ENCODE measurements at regions not wholly inside any gene's neighbourhood (a gene's known extent, or its start where the extent isn't known, plus 50 kb on each side); places are given as distances from the start of the nearest gene placed in this dataset.

DNA sequence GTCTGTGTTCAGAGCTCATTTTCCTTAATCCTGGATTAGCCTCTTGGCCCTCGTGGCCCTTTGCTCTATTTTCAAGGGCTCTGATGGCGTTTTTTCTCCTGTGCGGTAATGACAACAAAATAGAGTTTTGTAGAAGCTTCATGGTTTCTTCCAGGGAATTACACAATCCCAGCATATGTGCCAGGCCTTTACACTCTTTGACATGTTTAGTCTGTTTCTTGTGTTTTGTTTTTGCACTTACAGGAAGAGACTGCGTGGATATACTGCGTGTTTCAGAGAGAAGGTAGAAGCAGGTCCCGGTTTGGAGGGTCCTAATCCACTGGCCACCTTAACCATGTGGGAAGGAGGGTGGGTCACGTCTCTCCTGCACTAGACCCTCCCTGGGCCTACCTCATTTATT, 400.2 kb upstream of the IRX4 start:
- Histone ChIP-seq H3F3A (replicated peaks; ENCODE audit: low read depth) (no peaks in the 10 kb centered on the region), H3K4me1 (ENCODE audit: insufficient read depth) (no peaks in the 10 kb centered on the region), H2AFZ (no peak overlapping the region), H3K36me3 (ENCODE audit: insufficient read depth) (no peaks in the 10 kb centered on the region), H3K27me3 (ENCODE audit: insufficient read depth) (no peaks in the 10 kb centered on the region), H3K4me2 (no peak overlapping the region), H3K9me2 (ENCODE audit: insufficient read depth) (no peaks in the 10 kb centered on the region), H3K27ac (ENCODE audit: low read depth) (no peak overlapping the region), H4K20me1 (replicated peaks; ENCODE audit: insufficient read depth) (no peaks in the 10 kb centered on the region), H3K4me3 (no peak overlapping the region), H3K79me2 (replicated peaks; ENCODE audit: insufficient read depth) (no peaks in the 10 kb centered on the region)
- no peak for ATAC-seq
- Mint-ChIP-seq H3K36me3 (ENCODE audit: low read depth) (peaks cover 3% of the 10 kb centered on the region; the same call in 1 of the 3 replicates), H3K27ac (no peak overlapping the region), H3K4me3 (no peak overlapping the region), H3K9me3 (no peaks in the 10 kb centered on the region; the same call in 2 of the 3 replicates), H3K4me1 (no peaks in the 10 kb centered on the region), H3K27me3 (ENCODE audit: insufficient read depth, low read depth, poor library complexity) (peaks cover 11% of the 10 kb centered on the region)
- no peak for DNase-seq (ENCODE audit: low spot score)
- TF ChIP-seq, protein P1, sequence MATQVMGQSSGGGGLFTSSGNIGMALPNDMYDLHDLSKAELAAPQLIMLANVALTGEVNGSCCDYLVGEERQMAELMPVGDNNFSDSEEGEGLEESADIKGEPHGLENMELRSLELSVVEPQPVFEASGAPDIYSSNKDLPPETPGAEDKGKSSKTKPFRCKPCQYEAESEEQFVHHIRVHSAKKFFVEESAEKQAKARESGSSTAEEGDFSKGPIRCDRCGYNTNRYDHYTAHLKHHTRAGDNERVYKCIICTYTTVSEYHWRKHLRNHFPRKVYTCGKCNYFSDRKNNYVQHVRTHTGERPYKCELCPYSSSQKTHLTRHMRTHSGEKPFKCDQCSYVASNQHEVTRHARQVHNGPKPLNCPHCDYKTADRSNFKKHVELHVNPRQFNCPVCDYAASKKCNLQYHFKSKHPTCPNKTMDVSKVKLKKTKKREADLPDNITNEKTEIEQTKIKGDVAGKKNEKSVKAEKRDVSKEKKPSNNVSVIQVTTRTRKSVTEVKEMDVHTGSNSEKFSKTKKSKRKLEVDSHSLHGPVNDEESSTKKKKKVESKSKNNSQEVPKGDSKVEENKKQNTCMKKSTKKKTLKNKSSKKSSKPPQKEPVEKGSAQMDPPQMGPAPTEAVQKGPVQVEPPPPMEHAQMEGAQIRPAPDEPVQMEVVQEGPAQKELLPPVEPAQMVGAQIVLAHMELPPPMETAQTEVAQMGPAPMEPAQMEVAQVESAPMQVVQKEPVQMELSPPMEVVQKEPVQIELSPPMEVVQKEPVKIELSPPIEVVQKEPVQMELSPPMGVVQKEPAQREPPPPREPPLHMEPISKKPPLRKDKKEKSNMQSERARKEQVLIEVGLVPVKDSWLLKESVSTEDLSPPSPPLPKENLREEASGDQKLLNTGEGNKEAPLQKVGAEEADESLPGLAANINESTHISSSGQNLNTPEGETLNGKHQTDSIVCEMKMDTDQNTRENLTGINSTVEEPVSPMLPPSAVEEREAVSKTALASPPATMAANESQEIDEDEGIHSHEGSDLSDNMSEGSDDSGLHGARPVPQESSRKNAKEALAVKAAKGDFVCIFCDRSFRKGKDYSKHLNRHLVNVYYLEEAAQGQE (IDR thresholded peaks at IDR 0.05; ENCODE audit: unreplicated experiment), result no peak
- TF ChIP-seq NANOG (IDR thresholded peaks at IDR 0.05; ENCODE audit: borderline replicate concordance), result no peak
- no peak for TF ChIP-seq EZH2 (IDR thresholded peaks at IDR 0.05; ENCODE audit: low read depth, unreplicated experiment)
- no peak for TF ChIP-seq ZNF114 (CRISPR knock-in tag; IDR thresholded peaks at IDR 0.05)
- no peak for TF ChIP-seq POLR2AphosphoS5 (IDR thresholded peaks at IDR 0.05; ENCODE audit: low read depth)
- no peak for TF ChIP-seq STAT1 (IDR thresholded peaks at IDR 0.05; ENCODE audit: unreplicated experiment)
- TF ChIP-seq CREB1 (CRISPR knock-in tag; IDR thresholded peaks at IDR 0.05; ENCODE audit: low read depth), result no peak
- TF ChIP-seq, protein P2, sequence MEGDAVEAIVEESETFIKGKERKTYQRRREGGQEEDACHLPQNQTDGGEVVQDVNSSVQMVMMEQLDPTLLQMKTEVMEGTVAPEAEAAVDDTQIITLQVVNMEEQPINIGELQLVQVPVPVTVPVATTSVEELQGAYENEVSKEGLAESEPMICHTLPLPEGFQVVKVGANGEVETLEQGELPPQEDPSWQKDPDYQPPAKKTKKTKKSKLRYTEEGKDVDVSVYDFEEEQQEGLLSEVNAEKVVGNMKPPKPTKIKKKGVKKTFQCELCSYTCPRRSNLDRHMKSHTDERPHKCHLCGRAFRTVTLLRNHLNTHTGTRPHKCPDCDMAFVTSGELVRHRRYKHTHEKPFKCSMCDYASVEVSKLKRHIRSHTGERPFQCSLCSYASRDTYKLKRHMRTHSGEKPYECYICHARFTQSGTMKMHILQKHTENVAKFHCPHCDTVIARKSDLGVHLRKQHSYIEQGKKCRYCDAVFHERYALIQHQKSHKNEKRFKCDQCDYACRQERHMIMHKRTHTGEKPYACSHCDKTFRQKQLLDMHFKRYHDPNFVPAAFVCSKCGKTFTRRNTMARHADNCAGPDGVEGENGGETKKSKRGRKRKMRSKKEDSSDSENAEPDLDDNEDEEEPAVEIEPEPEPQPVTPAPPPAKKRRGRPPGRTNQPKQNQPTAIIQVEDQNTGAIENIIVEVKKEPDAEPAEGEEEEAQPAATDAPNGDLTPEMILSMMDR (conservative IDR thresholded peaks at IDR 0.05; ENCODE audit: low read depth in 2 of 2), result no peak

DNA sequence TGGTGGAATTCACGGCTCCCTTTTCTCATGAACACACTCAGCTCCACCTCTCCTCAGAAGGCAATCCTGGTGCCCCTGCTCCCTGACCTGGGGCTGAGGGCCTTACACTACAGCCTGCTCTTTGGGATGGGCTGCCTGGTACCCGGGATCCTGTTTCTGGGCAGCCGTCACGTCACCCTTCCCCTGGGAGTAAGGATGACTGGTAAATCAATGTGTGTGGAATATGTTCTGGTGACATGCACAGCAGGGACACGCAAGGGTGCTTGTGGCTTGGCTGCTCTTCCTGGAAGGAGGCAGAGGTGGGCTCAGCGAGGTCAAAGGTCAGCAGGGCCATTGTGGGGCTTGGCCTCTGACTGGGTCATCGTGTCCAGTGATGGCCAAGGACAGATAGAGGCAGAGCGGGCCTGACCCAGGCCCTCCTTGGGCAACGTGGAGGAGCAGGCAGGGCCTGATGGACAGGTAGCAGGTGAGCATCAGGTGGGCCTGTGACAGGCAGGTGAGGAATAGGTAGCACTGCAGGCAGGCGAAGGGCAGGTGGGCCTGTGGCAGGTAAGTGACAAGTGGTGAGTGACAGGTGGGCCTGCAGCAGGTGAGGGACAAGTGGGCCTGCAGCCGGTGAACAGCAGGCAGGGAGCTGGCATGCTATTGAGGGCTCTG, 399.4 kb upstream of the IRX4 start:
- Histone ChIP-seq H3K4me1 (ENCODE audit: insufficient read depth) (no peaks in the 10 kb centered on the region), H3K4me3 (no peak overlapping the region), H3K79me2 (replicated peaks; ENCODE audit: insufficient read depth) (no peaks in the 10 kb centered on the region), H3K27me3 (ENCODE audit: insufficient read depth) (no peaks in the 10 kb centered on the region), H3K9me2 (ENCODE audit: insufficient read depth) (no peaks in the 10 kb centered on the region), H2AFZ (no peak overlapping the region), H3K36me3 (ENCODE audit: insufficient read depth) (no peaks in the 10 kb centered on the region), H3F3A (replicated peaks; ENCODE audit: low read depth) (no peaks in the 10 kb centered on the region), H3K27ac (ENCODE audit: low read depth) (no peak overlapping the region), H4K20me1 (replicated peaks; ENCODE audit: insufficient read depth) (no peaks in the 10 kb centered on the region), H3K4me2 (no peak overlapping the region)
- H3K36me3 Mint-ChIP-seq (ENCODE audit: low read depth), result peaks cover 3% of the 10 kb centered on the region; the same call in 1 of the 3 replicates
- no peaks in the 10 kb centered on the region; the same call in 2 of the 3 replicates for H3K9me3 Mint-ChIP-seq
- peaks cover 11% of the 10 kb centered on the region for H3K27me3 Mint-ChIP-seq (ENCODE audit: insufficient read depth, low read depth, poor library complexity)
- no peak overlapping the region for H3K27ac Mint-ChIP-seq
- no peaks in the 10 kb centered on the region for H3K4me1 Mint-ChIP-seq
- no peak for ATAC-seq
- DNase-seq (ENCODE audit: low spot score), result no peak
- H3K4me3 Mint-ChIP-seq, result no peak overlapping the region
- TF ChIP-seq NANOG (IDR thresholded peaks at IDR 0.05; ENCODE audit: borderline replicate concordance), result no peak
- TF ChIP-seq STAT1 (IDR thresholded peaks at IDR 0.05; ENCODE audit: unreplicated experiment), result no peak
- no peak for TF ChIP-seq POLR2AphosphoS5 (IDR thresholded peaks at IDR 0.05; ENCODE audit: low read depth)
- TF ChIP-seq, protein P2 (conservative IDR thresholded peaks at IDR 0.05; ENCODE audit: low read depth in 2 of 2), result no peak
- TF ChIP-seq ZNF331 (CRISPR knock-in tag; IDR thresholded peaks at IDR 0.05; ENCODE audit: low read depth), result no peak
- TF ChIP-seq ZNF114 (CRISPR knock-in tag; IDR thresholded peaks at IDR 0.05), result no peak
- TF ChIP-seq, protein P1 (IDR thresholded peaks at IDR 0.05; ENCODE audit: unreplicated experiment), result no peak
- no peak for TF ChIP-seq EZH2phosphoT487 (IDR thresholded peaks at IDR 0.05; ENCODE audit: unreplicated experiment)
- TF ChIP-seq CREB1 (CRISPR knock-in tag; IDR thresholded peaks at IDR 0.05; ENCODE audit: low read depth), result no peak

Data from GM23338 (cell line).